ENCODE measurements at regions not wholly inside any gene's neighbourhood (a gene's known extent, or its start where the extent isn't known, plus 50 kb on each side); places are given as distances from the start of the nearest gene placed in this dataset.
A peak's percentile ranks its signal among the peaks of the same experiment; 100 is the strongest.
"Not testable (repeated sequence)": the region's sequence is repeated elsewhere in the genome, so short reads cannot be mapped to it uniquely, and the experiment has no call there.

DNA sequence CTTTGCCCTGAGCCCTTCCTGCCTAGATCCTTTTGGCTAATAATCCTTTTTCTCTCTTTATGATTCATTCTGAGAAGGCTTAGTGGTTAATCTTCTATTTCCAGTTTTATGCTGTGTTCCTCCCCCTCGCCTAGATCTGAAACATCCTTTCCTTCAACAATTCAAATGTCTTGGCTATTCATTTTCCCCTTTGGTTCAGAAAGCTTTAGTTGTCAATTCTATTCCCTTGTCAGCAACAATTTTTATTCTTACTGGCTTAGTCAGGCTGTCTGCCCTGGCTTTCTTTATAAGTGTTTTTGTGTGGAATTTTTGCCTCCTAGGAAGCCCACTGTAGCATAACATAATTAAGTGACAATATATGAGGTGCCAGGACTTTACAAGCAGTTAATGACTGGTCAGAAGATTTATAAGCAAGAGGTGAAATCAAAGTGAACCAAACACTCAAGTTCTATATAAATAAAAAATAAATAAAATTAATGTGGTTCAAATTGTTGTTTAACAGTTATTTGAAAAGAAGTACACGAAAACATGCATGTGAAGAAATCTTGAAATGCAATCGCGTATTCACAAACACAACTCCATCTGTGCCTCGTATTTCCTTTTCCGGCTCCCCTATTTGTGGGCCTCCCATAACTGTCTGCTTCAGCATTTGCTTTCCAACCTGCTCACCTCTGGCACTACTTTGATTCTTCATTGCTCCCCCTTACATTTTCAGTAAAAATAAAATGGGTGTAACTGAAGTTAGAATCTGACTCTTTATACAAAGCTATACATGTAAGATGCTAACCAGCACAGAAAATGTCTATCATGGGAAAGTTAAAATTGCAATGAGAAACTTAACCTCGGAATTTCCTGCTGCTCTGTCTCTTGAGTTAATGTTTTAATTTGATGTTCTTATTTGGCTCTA is 235.4 kb downstream of the SPRY1 start:
- Mint-ChIP-seq H3K9me3 (peaks cover 0 to 8% (median 1%) of the 10 kb centered on the region in 6 donors), H3K27me3 (ENCODE audit: low read depth in 3 of 3) (peaks cover 0 to 6% (median 0%) of the 10 kb centered on the region in 3 donors), H3K4me3 (no peak overlapping the region), H3K4me1 (no peaks in the 10 kb centered on the region), H3K36me3 (peaks cover 0 to 6% (median 4%) of the 10 kb centered on the region in 3 donors), H3K27ac (no peak overlapping the region)
- DNase-seq: no peak

DNA sequence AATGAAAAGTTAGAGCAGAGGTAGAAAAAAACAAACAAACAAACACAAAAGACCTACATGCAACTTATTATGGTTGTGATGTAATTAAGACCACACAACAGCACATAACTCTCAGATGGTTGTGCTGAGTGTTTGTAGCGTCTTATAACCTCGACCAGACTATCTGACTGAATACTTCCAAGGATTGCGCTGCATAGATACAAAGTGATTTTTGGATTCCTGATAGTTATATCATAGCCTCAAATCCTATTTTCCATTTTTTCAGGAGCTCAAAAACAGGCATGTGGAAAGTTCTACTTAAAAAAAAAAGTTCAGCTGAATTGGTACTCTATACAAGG is 236.1 kb downstream of the SPRY1 start:
- no peak for DNase-seq
- Mint-ChIP-seq H3K27me3 (ENCODE audit: low read depth in 3 of 3) (peaks cover 0 to 7% (median under 1%) of the 10 kb centered on the region in 3 donors), H3K4me3 (no peak overlapping the region), H3K27ac (no peak overlapping the region), H3K9me3 (peaks cover 0 to 8% (median 1%) of the 10 kb centered on the region in 6 donors), H3K36me3 (peaks cover 0 to 11% (median 4%) of the 10 kb centered on the region in 3 donors), H3K4me1 (no peaks in the 10 kb centered on the region)

DNA sequence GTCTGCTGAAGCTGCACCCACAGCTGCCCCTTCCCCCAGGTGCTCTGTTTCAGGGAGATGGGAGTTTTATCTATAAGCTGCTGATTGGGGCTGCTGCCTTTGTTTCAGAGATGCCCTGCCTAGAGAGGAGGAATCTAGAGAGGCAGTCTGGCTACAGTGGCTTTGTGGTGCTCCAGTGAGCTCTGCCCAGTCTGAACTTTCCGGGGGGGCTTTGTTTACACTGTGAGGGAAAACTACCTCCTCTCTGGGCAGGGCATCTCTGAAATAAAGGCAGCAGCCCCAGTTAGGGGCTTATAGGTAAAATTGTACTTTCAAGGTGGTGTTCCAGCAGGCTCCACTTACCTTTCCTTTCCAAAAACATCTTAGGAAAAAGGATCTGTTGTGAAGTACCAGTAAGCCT is 242.2 kb downstream of the SPRY1 start:
- no peak for DNase-seq
- Mint-ChIP-seq H3K9me3 (peaks cover 0 to 8% (median 1%) of the 10 kb centered on the region in 6 donors), H3K27ac (no peak overlapping the region), H3K36me3 (peaks cover 0 to 18% (median 4%) of the 10 kb centered on the region in 3 donors), H3K27me3 (ENCODE audit: low read depth in 3 of 3) (peaks cover 0 to 9% (median 3%) of the 10 kb centered on the region in 3 donors), H3K4me3 (no peak overlapping the region), H3K4me1 (no peaks in the 10 kb centered on the region)

DNA sequence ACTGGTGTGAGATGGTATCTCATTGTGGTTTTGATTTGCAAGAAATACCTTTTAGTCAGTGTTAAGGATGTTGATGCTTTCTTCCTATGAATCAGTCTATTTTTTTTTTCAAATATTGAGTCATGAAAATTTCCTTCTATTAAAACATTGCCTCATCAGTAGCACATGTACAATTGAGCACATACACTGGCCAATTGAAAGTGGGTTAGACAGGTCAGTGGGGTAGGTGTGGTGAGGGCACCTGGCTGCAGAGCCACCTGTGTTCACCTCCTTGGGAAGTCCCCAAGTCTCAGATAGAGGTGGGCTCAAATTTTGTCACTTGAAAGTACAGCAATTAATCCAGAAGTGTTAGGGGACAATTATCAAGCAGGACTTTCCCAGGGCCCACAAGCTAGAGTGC is 243.7 kb downstream of the SPRY1 start:
- no peak for DNase-seq
- peaks cover 0 to 18% (median 0%) of the 10 kb centered on the region in 3 donors for H3K36me3 Mint-ChIP-seq
- peaks cover 0 to 6% (median 0%) of the 10 kb centered on the region in 6 donors for H3K9me3 Mint-ChIP-seq
- H3K27me3 Mint-ChIP-seq (ENCODE audit: low read depth in 3 of 3): peaks cover 0 to 6% (median 3%) of the 10 kb centered on the region in 3 donors
- no peak overlapping the region for H3K4me3 Mint-ChIP-seq
- no peaks in the 10 kb centered on the region for H3K4me1 Mint-ChIP-seq
- H3K27ac Mint-ChIP-seq: no peak overlapping the region

DNA sequence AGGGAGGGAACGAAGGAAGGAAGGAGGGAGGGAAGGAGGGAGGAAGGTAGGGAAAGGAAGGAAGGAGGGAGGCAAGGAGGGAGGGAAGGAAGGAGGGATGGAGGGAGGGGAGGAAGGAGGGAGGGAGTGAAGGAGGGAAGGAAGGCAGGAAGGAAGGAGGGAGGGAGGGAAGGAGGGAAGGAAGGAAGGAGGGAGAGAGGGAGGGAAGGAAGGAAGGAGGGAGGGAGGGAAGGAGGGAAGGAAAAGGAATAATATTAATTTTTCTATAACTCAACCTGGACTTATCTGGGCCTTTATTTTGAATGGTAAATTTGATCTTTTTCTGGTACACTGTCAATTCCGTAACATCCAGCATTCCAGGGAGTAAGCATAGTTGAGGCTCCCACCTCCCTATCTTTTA is 244.2 kb downstream of the SPRY1 start:
- no peak for DNase-seq
- Mint-ChIP-seq H3K9me3 (peaks cover 0 to 6% (median 0%) of the 10 kb centered on the region in 6 donors), H3K36me3 (peaks cover 0 to 18% (median 0%) of the 10 kb centered on the region in 3 donors), H3K4me3 (no peak overlapping the region), H3K27me3 (ENCODE audit: low read depth in 3 of 3) (peaks cover 0 to 6% (median 3%) of the 10 kb centered on the region in 3 donors), H3K4me1 (no peaks in the 10 kb centered on the region), H3K27ac (no peak overlapping the region)

DNA sequence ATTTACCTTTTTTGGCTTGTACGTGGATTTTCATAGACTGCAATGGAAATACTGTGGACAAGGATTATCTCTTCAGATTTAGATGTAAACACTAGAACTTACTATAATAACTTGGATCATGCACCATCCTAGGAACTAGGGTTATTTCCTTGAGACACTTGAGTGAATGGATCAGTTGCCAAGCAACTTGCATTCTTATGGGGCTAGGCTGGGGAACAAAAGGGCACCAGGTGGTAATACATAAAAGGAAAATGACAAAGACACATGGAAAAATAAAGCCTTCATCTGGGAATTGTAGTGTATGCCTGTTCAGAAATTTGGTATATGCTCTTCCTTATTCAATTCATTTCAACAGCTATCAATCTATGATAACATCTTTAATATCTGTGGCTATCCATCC is 247.1 kb downstream of the SPRY1 start:
- H3K36me3 Mint-ChIP-seq: no peaks in the 10 kb centered on the region
- DNase-seq: no peak
- peaks cover 0 to 1% (median 0%) of the 10 kb centered on the region in 3 donors for H3K27me3 Mint-ChIP-seq (ENCODE audit: low read depth in 3 of 3)
- H3K27ac Mint-ChIP-seq: no peak overlapping the region
- no peak overlapping the region for H3K4me3 Mint-ChIP-seq
- no peaks in the 10 kb centered on the region for H3K4me1 Mint-ChIP-seq
- no peaks in the 10 kb centered on the region for H3K9me3 Mint-ChIP-seq

DNA sequence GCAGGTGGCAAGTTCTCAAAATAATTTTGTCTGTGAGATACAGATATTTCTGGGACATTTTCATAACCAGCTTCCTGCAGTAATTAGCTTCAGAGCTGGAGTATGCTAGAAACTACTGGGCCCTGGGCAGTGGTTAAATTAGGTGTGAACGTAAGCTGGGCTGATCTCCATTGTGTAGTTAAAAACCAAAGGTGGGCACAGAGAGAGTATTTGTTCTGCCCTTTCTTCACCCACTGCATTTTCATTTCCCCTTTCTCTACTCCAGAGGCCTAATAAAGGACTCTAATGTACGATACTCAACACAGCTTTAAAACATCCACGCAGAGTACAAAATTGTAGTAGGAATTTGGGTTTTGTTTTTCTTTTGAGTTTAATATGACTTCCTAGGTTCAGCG is 252.7 kb downstream of the SPRY1 start:
- no peak for DNase-seq
- Mint-ChIP-seq H3K36me3 (no peaks in the 10 kb centered on the region), H3K4me3 (no peak overlapping the region), H3K4me1 (no peaks in the 10 kb centered on the region), H3K9me3 (no peaks in the 10 kb centered on the region), H3K27ac (no peak overlapping the region), H3K27me3 (ENCODE audit: low read depth in 3 of 3) (no peaks in the 10 kb centered on the region)

DNA sequence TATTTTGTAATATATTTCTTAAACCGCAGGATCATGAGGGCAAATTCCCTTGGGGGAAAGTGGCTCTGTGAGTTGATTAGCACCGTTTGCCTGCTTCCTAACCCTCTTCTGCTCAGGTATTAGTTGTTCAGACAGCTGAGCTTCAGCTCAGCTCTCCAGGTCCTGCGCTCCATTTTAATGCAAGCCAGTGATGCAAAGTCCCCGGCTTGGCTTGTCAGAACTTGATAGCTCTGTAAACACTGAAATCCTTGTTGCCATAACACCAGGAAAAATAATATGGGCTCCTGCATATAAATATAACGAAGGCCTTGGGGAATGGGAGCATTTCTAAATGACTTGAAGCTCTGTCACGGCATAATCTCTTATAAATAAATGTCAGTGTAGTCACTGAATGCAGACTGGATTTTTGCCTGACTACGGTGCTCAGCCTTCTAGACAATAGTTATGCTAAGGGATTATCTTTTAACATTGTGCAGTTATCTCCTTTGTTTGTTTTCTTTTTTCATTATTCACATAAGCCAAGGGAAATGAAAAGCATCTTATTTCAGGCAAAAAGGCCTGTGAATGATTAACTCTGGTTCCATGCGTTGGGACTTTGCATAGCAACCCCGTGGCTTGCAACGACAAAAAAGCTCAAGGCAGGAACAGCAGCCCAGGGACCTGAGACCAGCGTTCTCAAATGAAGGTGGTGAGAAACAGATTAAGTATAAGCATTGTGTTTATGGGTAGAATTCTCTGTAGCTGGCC is 253.2 kb downstream of the SPRY1 start:
- no peak overlapping the region for H3K27ac Mint-ChIP-seq
- no peaks in the 10 kb centered on the region for H3K9me3 Mint-ChIP-seq
- no peaks in the 10 kb centered on the region for H3K4me1 Mint-ChIP-seq
- no peak overlapping the region for H3K4me3 Mint-ChIP-seq
- no peak for DNase-seq
- no peaks in the 10 kb centered on the region for H3K27me3 Mint-ChIP-seq (ENCODE audit: low read depth in 3 of 3)
- peaks cover 0 to 4% (median 0%) of the 10 kb centered on the region in 3 donors for H3K36me3 Mint-ChIP-seq

DNA sequence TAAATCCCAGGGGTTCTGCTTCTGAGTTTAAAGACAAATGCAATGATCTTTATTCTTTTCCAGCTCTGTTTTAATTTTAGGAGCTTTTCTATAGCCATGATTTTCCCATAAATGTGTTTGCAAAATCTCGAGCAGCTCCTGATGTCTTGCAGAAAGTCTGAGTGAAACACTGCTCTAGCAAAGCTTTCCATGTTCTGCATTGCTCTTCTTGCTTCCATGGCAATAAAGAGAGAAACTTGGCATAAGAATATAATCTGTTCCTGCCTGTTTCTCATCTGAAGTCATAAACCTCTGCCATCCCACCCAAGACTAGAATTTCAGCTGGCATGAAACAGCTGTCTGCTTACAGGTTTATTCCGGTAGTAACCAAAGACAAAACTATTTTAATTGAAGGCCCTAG is 254.5 kb downstream of the SPRY1 start:
- Mint-ChIP-seq H3K4me3 (no peak overlapping the region), H3K27me3 (ENCODE audit: low read depth in 3 of 3) (no peaks in the 10 kb centered on the region), H3K9me3 (peaks cover 0 to 2% (median 0%) of the 10 kb centered on the region in 6 donors), H3K36me3 (peaks cover 0 to 4% (median 0%) of the 10 kb centered on the region in 3 donors), H3K4me1 (no peaks in the 10 kb centered on the region), H3K27ac (no peak overlapping the region)
- no peak for DNase-seq

DNA sequence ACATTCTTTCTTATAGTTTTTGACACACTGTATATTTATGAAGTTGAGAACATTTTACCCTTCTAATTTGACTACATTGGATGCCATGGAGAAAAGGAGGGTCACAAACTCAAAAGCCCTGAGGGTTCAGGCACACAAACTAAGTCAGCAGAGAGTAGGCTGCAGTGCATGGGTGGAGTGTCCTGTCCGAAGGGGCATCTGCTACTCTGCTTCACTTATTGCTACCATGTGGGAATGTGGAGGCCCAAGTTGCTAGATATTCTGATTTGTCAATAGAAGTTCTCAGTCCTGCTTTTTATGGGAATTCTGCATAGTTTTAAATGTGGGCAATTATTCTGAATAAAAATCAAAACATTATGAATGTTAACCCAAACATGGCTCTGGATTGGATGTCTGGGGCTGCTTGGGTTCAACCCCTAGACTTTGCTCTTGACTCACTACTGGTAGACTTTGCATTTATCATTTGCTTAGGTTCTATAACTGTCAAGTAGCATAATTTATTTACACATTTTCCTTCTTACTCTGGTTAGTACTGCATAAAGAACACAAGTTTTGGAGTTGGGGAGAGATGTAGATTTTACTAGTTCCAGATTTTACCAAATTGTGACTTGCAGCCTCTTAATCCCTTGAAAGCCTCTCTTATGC is 255.1 kb downstream of the SPRY1 start:
- Mint-ChIP-seq H3K36me3 (peaks cover 0 to 4% (median 0%) of the 10 kb centered on the region in 3 donors), H3K9me3 (peaks cover 0 to 2% (median 0%) of the 10 kb centered on the region in 6 donors), H3K4me1 (no peaks in the 10 kb centered on the region), H3K4me3 (no peak overlapping the region), H3K27ac (no peak overlapping the region), H3K27me3 (ENCODE audit: low read depth in 3 of 3) (no peaks in the 10 kb centered on the region)
- no peak for DNase-seq

DNA sequence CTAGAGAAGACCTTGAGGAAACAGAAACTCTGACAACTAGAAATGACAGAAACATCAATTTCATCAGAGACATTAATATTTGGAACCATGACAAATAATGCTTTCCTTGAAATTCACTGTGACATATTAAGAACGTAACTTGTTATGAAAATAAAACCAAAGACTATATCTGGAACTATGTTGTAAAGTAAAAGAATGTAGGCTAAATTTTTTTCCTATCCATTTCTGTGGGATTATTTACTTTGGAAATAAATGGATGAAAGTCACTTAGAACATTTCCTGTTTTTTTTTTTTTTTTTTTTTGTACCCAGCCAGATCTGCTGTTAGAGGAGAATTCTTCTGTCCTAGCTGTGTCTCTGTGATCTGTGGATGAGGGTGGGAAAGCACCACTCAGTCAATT is 255.9 kb downstream of the SPRY1 start:
- no peak for DNase-seq
- H3K27ac Mint-ChIP-seq: no peak overlapping the region
- H3K27me3 Mint-ChIP-seq (ENCODE audit: low read depth in 3 of 3): peaks cover 0 to 2% (median 1%) of the 10 kb centered on the region in 3 donors
- no peaks in the 10 kb centered on the region for H3K4me1 Mint-ChIP-seq
- H3K9me3 Mint-ChIP-seq: peaks cover 0 to 5% (median 0%) of the 10 kb centered on the region in 6 donors
- H3K4me3 Mint-ChIP-seq: no peak overlapping the region
- H3K36me3 Mint-ChIP-seq: peaks cover 0 to 9% (median 0%) of the 10 kb centered on the region in 3 donors

DNA sequence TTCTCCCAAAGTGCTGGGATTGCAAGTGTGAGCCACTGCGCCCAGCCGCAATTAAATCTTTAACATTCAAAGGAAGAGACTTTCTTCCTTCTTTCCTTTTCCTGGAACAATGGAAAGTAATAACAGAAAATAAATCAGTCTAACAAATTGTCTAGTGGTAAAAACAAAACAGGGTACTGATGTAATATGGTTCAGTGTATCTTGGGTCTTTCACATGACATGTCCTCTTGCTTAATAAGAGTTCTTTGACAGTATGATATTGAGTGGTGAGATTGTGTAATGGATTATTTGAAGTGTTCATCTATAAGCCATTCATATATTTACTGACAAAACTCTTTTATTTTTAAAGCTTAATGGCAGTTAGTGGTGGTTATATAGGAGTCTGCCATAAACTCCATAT is 256.6 kb downstream of the SPRY1 start:
- H3K27ac Mint-ChIP-seq: no peak overlapping the region

DNA sequence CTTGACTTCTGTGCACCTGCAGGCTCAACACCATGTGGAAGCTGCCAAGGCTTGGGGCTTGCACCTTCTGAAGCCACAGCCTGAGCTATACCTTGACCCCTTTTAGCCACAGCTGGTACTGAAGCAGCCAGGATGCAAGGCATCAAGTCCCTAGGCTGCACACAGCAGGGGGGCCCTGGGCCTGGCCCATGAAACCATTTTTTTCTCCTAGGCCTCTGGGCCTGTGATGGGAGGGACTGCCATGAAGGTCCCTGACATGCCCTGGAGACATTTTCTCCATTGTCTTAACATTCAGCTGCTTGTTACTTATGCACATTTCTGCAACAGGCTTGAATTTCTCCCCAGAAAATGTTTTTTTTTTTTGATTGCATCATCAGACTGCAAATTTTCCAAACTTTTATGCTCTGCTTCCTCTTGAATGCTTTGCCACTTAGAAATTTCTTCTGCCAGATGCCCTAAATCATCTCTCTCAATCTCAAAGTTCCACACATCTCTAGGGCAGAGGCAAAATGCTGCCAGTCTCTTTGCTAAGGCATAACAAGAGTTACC is 260.2 kb downstream of the SPRY1 start:
- not testable (repeated sequence) for DNase-seq; H3K4me3 Mint-ChIP-seq; H3K27me3 Mint-ChIP-seq (ENCODE audit: low read depth in 3 of 3); H3K9me3 Mint-ChIP-seq; H3K4me1 Mint-ChIP-seq
- Mint-ChIP-seq H3K27ac (peak overlapping the region in 1 of 6 donors; percentile 32), H3K36me3 (peaks cover 0 to 10% (median 0%) of the 10 kb centered on the region in 3 donors)

More for the DNA sequence above, 256.6 kb downstream of the SPRY1 start:
- Mint-ChIP-seq H3K4me3 (no peak overlapping the region), H3K9me3 (peaks cover 0 to 5% (median 0%) of the 10 kb centered on the region in 6 donors), H3K36me3 (peaks cover 0 to 10% (median 0%) of the 10 kb centered on the region in 3 donors), H3K4me1 (no peaks in the 10 kb centered on the region), H3K27me3 (ENCODE audit: low read depth in 3 of 3) (peaks cover 0 to 3% (median 2%) of the 10 kb centered on the region in 3 donors)
- no peak for DNase-seq

Data from immature natural killer cell (primary cell).